C4-2B (cell line): ENCODE measurements at regions not wholly inside any gene's neighbourhood (a gene's known extent, or its start where the extent isn't known, plus 50 kb on each side); places are given as distances from the start of the nearest gene placed in this dataset.

Experiments
- CTCF ChIP-seq: fragments of 450-650 bp; conservative IDR thresholded peaks from 2 replicates; pipeline ENCODE4 v1.5.1; 2017; ENCODE audit warnings: mild to moderate bottlenecking
- ZFX ChIP-seq: fragments of 450-650 bp; IDR thresholded peaks from 2 replicates; pipeline ENCODE4 v1.6.1; 2017

- TF ChIP-seq CTCF (no peak), ZFX (no peak)
Observed at GRCh38 chr3:194082743-194083636, 53.0 kb upstream of the HES1 start.
